ENCODE measurements at regions not wholly inside any gene's neighbourhood (a gene's known extent, or its start where the extent isn't known, plus 50 kb on each side); places are given as distances from the start of the nearest gene placed in this dataset.

- ATAC-seq: no peak
These were observed 72.5 kb downstream of the SCG2 start for GRCh38 chr2:223529696-223530095.

- no peak for ATAC-seq
These were observed 71.3 kb downstream of the SCG2 start for GRCh38 chr2:223530811-223531210.

GRCh38 chr2:223532161-223532560 lies 70.0 kb downstream of the SCG2 start:
- ATAC-seq: no peak

GRCh38 chr2:223532712-223533111 lies 69.4 kb downstream of the SCG2 start:
- ATAC-seq: no peak

- no peak for ATAC-seq
These were observed 65.6 kb downstream of the SCG2 start for GRCh38 chr2:223536546-223536945.

- ATAC-seq: no peak
These were observed 65.0 kb downstream of the SCG2 start for GRCh38 chr2:223537115-223537514.

GRCh38 chr2:223537651-223538601 lies 64.2 kb downstream of the SCG2 start:
- ATAC-seq: peak; percentile 42

- ATAC-seq: no peak
These were observed 63.2 kb downstream of the SCG2 start for GRCh38 chr2:223538920-223539440.

GRCh38 chr2:223541546-223541945 lies 60.6 kb downstream of the SCG2 start:
- ATAC-seq: no peak

GRCh38 chr2:223542501-223542900 lies 59.7 kb downstream of the SCG2 start:
- ATAC-seq: no peak

GRCh38 chr2:223545406-223545805 lies 56.8 kb downstream of the SCG2 start:
- no peak for ATAC-seq

- no peak for ATAC-seq
These were observed 56.3 kb downstream of the SCG2 start for GRCh38 chr2:223545830-223546229.
